NCI-H1417 (cell line): ENCODE measurements at regions not wholly inside any gene's neighbourhood (a gene's known extent, or its start where the extent isn't known, plus 50 kb on each side); places are given as distances from the start of the nearest gene placed in this dataset.

Experiments used
- DNase-seq, 3 experiments: peaks; one replicate each; lab custom pipeline; 2025; lab: John Stamatoyannopoulos, UW

GRCh38 chr21:41593051-41593759 is 85.2 kb upstream of the TMPRSS2 start:
- DNase-seq = peak in 1 of 3 experiments; percentile 15

DNA sequence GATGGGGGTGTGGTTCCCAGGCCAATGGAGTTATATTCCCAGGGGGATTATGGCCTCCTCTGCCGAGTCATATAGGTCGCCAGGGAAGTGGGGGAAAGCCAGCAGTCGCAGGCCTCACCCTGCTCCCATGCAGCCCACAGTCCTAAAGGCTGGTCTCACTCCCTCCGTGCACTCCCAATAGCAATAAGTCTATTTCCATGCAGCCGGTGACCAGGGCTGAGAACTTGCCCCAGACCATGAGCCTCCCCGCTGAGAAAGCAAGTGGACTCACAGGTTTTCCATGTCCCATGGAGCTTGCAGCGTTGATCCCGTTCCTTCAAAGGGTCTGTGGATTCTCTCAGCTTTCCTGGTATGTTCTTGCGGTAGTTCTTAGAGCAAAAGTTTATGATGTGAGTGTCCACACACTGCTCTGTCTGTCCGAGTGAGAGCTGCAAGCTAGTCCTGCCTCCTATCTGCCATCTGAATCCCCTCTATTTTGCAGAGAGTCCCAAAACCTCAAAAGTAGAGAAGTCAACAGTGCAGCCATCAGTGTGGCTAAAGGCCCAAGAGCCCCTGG is 81.7 kb upstream of the TMPRSS2 start:
- DNase-seq = no peak

GRCh38 chr21:41589131-41589530 is 81.2 kb upstream of the TMPRSS2 start:
- no peak for DNase-seq

GRCh38 chr21:41585199-41585994 is 77.4 kb upstream of the TMPRSS2 start:
- no peak for DNase-seq

DNA sequence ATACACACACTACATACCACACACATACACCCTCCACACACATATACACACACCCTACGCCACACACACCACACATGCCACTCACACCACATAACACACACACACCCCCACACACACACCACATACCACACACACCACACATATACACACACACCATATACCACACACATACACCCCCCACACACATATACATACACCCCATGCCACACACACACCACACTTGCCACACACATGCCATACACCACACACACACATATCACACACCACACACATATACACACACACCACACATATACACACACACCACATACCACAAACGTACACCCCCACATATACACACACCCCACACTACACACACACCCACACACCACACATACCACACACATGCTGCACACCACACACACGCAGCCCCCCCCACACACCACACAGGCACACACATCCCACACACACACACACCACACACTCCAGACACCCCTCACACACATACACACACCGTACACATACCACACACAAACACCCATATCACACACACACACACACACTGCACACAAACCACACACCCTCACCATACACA is 76.7 kb upstream of the TMPRSS2 start:
- DNase-seq = no peak

DNA sequence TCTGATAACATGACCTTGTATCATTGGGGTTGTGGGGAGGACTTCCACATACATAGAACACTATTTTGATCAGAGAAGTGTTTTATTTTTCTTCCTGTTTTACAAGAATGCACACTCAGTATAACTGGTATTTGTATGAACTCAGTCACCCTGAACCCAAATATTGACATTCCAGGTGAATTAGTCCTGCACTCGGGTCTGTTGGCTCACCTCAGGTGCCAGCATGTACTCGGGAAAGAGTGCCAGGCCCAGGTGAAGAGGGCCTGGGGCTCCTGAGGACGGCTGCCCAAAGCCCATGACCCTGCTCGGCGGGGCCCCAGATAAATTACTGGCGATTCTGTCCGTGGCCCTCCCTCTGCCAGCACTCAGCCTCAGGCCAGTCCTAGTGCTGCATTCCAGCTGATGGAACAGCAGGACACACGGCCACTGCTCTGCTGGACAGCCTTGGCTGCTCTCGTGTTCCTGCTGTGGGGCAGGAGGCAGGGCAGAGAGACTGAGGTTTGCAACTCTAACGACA is 75.4 kb upstream of the TMPRSS2 start:
- peak in 1 of 3 experiments; percentile 28 for DNase-seq

GRCh38 chr21:41582866-41583265 is 74.9 kb upstream of the TMPRSS2 start:
- no peak for DNase-seq

DNA sequence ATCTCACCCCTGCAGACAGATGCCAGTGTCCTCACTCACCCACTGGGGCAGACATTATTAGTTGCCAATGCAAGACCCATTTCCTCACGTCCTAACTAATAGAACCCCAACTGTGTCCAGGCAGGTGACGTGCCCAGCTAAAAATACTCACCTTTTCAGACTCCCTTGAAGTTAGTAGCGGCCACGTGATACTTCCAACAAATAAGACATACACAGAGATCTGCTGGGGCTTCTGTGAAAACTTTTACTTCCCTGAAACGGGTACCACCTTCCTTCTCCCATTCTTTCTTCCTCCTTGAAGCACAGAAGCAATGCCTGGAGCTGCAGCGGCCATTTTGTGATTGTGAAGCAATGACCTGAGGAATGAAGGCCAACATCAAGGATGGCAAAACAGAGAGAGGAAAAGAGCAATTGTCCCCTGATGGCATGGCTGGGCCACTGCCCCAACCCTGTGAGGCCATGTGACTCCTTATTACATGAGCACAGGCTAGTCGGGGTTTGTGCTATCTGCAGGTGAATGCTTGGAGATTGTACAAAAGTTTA is 74.4 kb upstream of the TMPRSS2 start:
- no peak for DNase-seq

DNA sequence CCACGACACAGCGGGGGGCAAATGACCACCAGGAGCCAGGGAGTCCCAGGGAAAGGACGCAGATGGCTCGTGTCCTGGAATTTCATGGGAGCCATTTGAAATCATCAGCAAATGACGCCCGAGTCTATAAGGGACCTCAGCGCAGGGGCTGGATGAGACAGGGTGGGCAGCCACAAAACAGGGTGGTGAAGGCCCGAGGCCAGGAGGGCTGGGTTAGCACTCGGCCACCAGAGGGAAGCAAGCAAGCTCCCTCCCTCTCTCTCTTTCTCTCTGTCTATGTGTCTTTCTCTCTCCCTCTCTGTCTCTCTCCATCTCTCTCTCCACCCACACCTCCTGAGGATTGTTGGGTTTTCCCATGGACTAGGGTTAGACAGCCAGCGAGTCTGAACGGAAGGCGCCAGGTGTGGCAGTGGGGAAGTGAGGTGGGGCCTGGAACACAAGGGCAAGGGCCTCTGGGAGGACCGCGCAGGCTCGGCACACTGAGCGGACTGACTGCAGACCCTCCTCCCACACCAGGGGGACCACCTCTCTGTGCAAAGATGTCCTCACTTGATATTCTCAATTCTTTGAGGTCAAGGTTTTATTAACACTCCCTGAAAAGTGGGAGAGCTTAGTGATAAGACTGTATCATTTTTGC is 73.8 kb upstream of the TMPRSS2 start:
- DNase-seq = no peak

DNA sequence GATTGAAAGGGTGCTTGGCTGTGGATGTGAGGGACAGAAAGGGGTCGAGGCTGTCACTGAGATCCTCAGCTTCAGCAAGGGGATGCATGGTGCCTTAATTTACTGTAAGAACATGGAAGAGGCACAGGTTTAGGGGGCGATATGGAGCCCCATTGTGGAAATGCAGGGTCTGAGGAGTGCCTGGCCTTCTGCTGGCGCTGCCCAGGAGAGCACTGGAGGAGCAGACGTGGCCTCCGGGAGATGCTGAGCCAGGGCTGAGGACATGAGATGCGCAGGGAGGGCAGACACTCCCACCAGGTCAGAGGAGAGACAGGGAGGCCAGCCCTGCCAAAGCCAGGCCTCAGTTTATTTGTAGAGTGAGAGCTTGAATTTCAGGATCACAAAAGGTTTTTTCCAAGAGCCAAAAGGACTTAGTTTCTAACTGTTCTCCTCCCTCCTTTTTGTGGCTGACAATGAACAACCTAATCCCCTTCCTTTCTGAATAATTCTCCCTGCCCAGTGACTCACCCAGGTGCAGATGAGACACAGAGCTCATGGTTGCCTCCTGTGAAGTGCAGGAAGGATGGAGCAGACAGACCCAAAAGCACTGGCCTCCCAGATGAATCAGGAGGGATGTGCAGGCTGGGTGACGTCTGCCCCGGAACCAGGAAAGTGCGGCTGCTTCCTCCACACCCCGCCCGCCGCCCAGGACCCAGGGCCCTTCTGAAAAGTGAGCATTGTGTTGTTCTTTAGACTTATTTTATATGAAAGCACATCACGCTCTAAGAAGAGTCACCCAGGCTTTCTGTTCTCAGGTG is 73.0 kb upstream of the TMPRSS2 start:
- DNase-seq = no peak

- no peak for DNase-seq
These were observed 71.7 kb upstream of the TMPRSS2 start for GRCh38 chr21:41579692-41580091.

DNA sequence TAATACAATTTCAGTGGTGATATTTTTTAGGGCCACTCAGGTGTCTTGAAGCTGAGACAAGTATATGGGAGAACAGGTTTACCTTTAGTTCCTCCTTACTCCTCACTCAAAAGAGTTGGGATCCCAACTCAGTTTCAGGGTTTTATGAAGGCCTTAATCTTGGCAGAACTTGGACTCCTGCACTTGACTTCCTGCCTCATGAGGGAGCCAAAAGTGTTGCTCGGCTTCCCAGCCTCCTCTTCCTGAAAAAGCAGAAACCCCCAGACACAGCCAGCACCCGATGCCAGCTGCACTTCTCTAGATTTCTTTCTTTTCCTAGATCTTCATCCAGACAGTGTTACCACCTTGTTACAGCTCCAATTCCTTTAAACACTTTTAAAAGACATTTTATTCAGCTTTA is 70.8 kb upstream of the TMPRSS2 start:
- no peak for DNase-seq

- DNase-seq = no peak
These were observed 70.1 kb upstream of the TMPRSS2 start for GRCh38 chr21:41578083-41578482.

GRCh38 chr21:41576013-41576615 is 68.2 kb upstream of the TMPRSS2 start:
- no peak for DNase-seq

GRCh38 chr21:41573902-41574690 is 66.1 kb upstream of the TMPRSS2 start:
- DNase-seq = no peak

DNA sequence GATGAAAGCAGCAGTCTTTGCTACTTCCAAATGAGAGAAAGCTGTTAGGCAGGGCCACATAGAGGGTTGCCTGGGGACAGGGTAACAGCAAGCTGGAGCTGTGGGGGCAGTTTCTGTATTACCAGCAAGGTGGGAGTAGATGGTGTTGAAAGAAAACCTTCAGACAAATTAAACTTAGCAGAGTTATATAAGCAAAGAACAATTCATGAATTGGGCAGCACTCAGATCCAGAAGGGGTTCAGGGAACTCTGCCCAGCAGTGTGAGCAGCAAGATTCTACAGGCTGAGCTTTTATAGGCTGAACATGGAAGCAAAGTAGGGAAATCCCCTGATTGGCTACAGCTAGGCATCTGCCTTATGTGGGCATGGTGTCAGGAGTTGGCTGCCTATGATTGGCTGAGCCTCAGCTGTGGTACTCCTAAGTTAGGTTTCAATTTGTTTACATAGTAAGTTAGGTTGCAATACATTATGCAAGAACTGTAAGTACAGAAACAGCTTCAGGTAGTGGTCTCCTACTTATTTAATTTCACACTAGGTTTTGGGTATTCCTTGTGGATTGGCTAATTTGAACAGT is 64.1 kb upstream of the TMPRSS2 start:
- no peak for DNase-seq

DNA sequence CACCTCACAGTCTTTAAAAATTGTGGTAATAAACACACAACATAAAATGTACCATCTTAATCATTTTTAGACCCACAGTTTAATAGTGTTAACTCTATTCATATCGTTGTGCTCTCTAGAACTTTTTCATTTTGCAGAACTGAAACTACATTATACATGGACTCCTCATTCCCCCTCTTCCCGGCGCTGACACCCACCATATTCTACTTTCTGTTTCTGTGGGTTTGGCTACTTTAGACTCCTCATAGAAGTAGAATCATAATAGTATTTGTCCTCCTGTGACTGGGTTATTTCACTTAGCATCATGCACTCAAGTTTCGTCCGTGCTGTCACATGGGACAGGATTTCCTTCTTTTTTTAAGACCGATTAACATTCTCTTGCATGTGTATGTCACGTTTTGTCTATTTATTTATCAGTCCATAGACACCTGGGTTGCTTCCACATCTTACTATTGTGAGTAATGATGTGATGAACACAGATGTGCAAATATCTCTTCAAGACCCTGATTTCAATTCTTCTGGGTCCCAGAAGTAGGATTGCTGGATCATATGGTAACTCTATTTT is 62.9 kb upstream of the TMPRSS2 start:
- no peak for DNase-seq

DNA sequence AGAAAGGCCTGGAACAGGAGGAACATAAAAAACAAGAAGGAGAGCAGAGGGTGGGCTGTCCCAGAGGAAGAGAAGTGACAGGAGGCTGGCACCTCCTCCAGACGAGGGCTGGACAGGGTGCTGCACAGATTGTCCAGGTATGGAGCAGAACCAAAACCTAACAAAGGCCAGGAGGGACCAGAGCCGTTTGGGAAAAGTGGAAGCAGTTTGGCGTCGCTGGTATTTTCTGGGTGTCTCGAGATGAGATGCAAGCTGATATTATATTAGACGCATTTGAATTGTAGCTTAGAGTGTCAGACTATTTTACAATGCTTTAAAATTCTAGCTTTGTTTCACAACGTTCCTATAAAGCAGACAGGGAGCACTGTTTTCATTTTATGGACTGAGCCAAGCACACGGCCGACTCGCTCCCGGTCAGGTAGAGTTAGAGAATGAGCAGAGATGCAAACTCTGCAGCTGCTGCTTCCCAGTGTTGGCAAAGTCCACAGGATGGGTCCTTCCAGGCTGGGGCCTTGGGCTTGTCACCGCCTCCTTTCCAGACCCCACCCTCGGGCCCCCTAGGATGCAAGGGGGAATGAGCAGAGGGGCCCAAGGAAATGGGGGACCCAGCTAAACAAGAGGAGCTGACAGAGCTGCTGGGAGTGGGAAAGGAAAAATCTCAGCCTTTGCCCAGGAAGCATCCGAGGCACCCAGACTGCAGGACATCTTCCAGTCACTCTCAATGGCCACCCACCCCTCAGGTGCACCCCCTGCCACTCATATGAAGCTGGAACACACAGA is 60.8 kb upstream of the TMPRSS2 start:
- DNase-seq = no peak
